Neural cell (in vitro differentiated cells): ENCODE measurements at regions not wholly inside any gene's neighbourhood (a gene's known extent, or its start where the extent isn't known, plus 50 kb on each side); places are given as distances from the start of the nearest gene placed in this dataset.

ENCODE experiments used
- EZH2 ChIP-seq: fragments of 200-600, 300-800 bp; shearing (Covaris generic), sonication (generic); IDR thresholded peaks from 2 replicates; pipeline ENCODE4 v1.6.1; 2014; ENCODE audit warnings: antibody characterized with exemption, low read length, borderline replicate concordance, mild to moderate bottlenecking; ENCODE audit not compliant: insufficient read depth, poor library complexity, severe bottlenecking
- POLR2AphosphoS5 ChIP-seq: IDR thresholded peaks from 2 replicates; pipeline ENCODE4 v1.6.1; 2012
- RAD21 ChIP-seq: fragments of 450-650 bp; conservative IDR thresholded peaks from 2 replicates; pipeline ENCODE4 v1.6.1; 2014; ENCODE audit warnings: antibody characterized with exemption, mild to moderate bottlenecking, moderate library complexity
- SMC3 ChIP-seq: fragments of 450-650 bp; conservative IDR thresholded peaks from 2 replicates; pipeline ENCODE4 v1.6.1; 2014; ENCODE audit warnings: antibody characterized with exemption, mild to moderate bottlenecking, moderate library complexity; ENCODE audit not compliant: poor library complexity
- TF ChIP-seq, protein P1 (sequence below): fragments of 450-650 bp; IDR thresholded peaks from 2 replicates; pipeline ENCODE4 v1.5.1; 2014; ENCODE audit warnings: antibody characterized with exemption, mild to moderate bottlenecking, moderate library complexity; ENCODE audit not compliant: poor library complexity, severe bottlenecking

DNA sequence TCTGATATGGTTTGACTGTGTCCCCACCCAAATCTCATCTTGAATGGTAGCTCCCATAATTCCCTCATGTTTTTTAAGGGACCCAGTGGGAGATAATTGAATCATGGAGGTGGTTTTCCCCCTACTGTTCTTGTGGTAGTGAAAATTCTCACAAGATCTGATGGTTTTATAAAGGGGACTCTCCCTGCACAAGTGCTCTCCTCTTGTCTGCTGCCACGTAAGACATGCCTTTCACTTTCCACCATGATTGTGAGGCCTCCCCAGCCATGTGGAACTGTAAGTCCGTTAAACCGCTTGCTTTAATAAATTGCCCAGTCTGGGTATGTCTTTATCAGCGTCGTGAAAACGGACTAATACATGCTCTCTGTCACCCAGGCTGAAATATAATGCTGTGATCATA is 200.9 kb upstream of the SLIT2 start:
- TF ChIP-seq, protein P1, sequence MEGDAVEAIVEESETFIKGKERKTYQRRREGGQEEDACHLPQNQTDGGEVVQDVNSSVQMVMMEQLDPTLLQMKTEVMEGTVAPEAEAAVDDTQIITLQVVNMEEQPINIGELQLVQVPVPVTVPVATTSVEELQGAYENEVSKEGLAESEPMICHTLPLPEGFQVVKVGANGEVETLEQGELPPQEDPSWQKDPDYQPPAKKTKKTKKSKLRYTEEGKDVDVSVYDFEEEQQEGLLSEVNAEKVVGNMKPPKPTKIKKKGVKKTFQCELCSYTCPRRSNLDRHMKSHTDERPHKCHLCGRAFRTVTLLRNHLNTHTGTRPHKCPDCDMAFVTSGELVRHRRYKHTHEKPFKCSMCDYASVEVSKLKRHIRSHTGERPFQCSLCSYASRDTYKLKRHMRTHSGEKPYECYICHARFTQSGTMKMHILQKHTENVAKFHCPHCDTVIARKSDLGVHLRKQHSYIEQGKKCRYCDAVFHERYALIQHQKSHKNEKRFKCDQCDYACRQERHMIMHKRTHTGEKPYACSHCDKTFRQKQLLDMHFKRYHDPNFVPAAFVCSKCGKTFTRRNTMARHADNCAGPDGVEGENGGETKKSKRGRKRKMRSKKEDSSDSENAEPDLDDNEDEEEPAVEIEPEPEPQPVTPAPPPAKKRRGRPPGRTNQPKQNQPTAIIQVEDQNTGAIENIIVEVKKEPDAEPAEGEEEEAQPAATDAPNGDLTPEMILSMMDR = no peak
- TF ChIP-seq RAD21 (no peak), POLR2AphosphoS5 (no peak), SMC3 (no peak), EZH2 (no peak)
